Sigmoid colon (tissue), 4 donors: ENCODE measurements at regions not wholly inside any gene's neighbourhood (a gene's known extent, or its start where the extent isn't known, plus 50 kb on each side); places are given as distances from the start of the nearest gene placed in this dataset.

ENCODE experiments used
- CTCF ChIP-seq, 4 experiments: fragments of 450-650 bp in 3 of 4; fragments of 200-600 bp in 1 of 4; IDR thresholded peaks; one replicate each; pipeline ENCODE4 v1.5.1; 2016 to 2019; ENCODE audit warnings: antibody characterized with exemption in 4 of 4, mild to moderate bottlenecking in 3 of 4, moderate library complexity in 2 of 4
- POLR2AphosphoS5 ChIP-seq, 4 donors: sonication (generic); formaldehyde crosslinking; IDR thresholded peaks; one replicate each; pipeline ENCODE4 v1.6.1; 2017; ENCODE audit warnings: antibody characterized with exemption in 4 of 4

DNA sequence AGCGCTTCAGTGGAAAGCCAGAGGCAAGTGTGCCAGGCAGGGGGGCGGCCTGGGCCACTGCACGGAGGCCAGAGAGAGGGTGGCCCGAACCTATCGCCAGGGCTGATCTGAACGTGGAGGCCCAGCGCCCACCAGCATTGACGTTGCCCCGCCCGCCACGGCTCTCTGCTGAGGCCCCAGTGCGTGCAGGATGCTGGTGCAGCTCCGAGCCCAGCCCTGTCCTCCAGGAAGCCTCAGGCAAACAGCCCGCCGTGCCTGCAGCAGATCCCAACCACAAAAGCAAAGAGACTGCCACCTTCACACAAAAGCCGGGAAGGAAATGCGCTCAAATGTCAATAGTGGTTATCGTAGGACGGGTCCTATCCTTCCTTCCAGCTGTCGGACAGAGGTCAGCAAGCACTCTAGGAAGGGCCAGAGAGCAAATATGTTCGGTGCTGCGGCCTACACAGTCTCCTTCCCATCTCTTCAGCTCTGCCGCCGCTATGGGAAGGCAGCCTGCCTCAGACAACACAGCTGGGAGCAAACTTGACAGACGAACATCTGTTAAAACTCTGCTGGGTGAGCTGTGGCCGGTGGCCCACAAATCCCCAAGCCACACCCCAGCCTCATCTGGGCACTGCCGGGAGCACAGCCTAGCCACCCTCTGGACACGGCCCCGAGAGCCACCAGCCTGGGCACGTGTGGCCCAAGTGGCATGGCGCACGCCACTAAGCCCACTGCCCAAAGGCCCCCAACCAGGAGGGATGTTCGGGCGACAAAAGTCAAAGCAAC lies 146.2 kb downstream of the CRYBB2 start:
- TF ChIP-seq CTCF (IDR thresholded peaks at IDR 0.05): no peak
- TF ChIP-seq POLR2AphosphoS5 (IDR thresholded peaks at IDR 0.05): no peak
